ENCODE measurements at regions not wholly inside any gene's neighbourhood (a gene's known extent, or its start where the extent isn't known, plus 50 kb on each side); places are given as distances from the start of the nearest gene placed in this dataset.

DNA sequence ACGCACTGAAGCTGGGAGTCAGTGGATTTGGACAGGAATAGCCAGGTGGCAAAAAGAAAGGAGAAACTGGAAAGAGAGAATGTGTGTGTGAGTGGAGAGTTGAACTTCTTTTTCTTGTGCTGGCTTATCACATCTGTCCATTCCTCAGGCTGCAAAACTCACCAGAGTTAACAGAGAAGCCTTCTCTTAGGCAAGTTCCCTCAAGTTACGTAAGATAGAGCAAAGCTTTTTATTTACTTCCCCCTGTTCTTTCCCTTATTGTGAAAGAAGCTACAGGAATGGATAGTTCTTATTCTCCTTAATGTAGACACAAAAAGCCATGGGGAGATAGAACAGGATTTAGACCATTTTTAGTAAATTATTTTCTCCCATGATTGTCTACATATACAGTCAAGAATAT, 188.6 kb downstream of the BMP2 start:
- no peak for DNase-seq (ENCODE audit: low spot score)

- no peak for DNase-seq (ENCODE audit: low spot score)
Measured at GRCh38 chr20:6956574-6956973, 189.1 kb downstream of the BMP2 start.

GRCh38 chr20:6959900-6960312, 192.4 kb downstream of the BMP2 start:
- no peak for DNase-seq (ENCODE audit: low spot score)

- DNase-seq (ENCODE audit: low spot score): no peak
Measured at GRCh38 chr20:6966721-6967120, 199.2 kb downstream of the BMP2 start.

GRCh38 chr20:6974838-6975237, 207.4 kb downstream of the BMP2 start:
- no peak for DNase-seq (ENCODE audit: low spot score)

DNA sequence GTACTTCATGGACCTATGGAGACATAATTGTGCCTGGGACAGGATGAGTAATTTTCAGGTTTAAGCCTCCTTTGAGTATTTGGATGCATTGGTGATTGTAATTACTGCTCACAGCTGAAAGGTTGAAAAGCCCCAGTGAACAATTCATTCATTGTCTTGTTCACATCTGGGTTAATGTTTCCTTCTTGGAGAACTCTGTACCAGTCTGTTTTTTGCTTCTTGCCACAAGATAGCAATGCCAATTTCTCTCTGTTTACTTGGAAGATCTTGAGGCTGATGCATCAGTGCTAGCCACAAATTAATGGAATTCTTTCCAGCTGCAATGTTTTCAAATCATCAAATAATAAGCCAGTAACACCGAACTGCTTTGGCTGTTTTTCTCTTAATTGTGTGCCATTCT, 207.8 kb downstream of the BMP2 start:
- no peak for DNase-seq (ENCODE audit: low spot score)

- DNase-seq (ENCODE audit: low spot score): no peak
Measured at GRCh38 chr20:6976106-6976900, 208.8 kb downstream of the BMP2 start.

- no peak for DNase-seq (ENCODE audit: low spot score)
Measured at GRCh38 chr20:6979621-6980020, 212.1 kb downstream of the BMP2 start.

DNA sequence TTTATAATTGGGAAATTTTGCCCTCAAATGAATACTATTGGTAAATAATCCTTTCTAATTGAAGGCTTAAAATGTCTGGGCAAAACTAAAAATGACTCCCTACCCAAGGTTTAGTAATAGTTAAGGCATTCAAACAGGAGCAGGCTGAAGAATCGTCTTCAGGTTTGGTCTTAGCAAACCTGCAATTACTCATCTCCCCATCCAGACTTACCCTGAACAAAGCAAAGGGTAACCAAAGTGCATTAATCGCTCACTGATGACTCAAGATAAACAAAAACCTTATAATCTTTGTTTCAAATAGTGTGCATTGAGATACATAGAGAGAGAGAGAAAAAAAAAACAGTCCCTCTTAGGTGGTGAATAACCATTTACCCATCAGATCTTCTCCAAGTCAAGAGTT, 225.5 kb downstream of the BMP2 start:
- DNase-seq (ENCODE audit: low spot score): no peak

- DNase-seq (ENCODE audit: low spot score): no peak
Measured at GRCh38 chr20:6993511-6993910, 226.0 kb downstream of the BMP2 start.

- DNase-seq (ENCODE audit: low spot score): no peak
Measured at GRCh38 chr20:6994452-6994851, 227.0 kb downstream of the BMP2 start.

DNA sequence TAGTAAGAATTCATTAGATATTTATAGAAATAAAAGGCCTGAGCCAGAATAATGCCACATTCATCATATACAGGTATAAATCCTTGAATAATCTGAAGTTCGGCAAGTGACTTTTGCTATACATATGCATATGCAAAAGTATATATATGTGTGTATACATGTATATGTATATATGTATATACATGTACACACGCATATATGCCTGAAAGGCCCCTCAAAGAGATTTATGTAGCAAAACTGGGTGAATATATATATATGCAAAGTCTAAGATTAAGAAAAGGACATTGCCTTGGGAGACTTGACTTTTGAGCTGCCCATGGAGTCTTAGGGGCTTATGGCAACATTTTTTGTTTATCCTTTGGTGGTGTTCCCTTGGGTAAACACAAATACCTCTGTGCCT, 231.4 kb downstream of the BMP2 start:
- no peak for DNase-seq (ENCODE audit: low spot score)

- no peak for DNase-seq (ENCODE audit: low spot score)
Measured at GRCh38 chr20:6999381-6999780, 231.9 kb downstream of the BMP2 start.

GRCh38 chr20:7003598-7003997, 236.1 kb downstream of the BMP2 start:
- DNase-seq (ENCODE audit: low spot score): no peak

DNA sequence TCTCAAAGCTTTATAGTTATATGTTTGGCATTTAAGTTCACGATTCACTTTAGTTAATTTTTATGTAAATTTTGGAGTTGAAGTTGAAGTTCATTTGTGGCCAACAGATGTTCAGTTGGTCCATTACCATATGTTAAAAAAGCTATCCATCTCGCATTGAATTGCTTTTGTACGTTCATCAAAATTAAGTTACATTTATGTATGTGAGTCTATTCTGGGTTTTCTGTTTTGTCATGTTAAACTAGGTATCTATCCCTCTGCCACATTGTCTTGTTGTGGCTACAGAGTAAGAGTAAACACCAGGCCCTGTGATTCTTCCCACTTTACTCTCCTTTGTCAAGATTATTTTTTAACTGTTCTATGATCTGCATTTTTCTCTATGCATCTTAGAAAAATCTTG, 237.3 kb downstream of the BMP2 start:
- DNase-seq (ENCODE audit: low spot score): no peak

DNA sequence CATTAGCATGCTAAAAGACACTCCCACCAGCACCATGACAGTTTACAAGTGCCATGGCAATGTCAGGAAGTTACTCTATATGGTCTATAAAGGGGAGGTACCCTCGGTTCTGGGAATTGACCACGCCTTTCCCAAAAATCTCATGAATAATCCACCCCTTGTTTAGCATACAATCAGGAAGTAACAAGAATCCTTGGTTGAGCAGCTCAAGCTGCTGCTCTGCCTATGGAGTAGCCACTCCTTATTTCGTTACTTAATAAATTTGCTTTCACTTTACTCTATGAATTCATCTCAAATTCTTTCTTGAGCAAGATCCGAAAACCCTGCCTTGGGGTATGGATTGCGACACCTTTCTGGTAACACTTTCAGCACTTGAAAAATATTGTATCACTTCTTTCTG, 243.0 kb downstream of the BMP2 start:
- DNase-seq (ENCODE audit: low spot score): no peak

DNA sequence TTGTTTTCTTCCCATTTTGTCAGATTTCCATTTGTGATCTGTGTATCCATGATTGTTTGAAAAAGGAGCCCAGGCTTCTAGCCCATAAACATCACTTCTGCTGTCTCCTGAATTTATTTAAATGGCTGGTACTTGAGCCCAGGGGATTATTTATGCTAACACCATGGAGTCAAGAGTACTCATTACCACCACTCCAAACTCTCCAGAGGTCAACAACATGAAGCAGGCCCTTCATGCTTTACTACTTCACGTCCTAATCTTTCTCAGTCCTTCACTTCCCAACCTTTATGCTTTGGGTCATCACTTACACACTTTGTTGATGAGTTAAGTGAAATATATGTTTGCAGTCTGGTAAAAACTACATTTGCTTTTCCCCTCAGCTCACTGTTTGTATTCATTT, 247.8 kb downstream of the BMP2 start:
- DNase-seq (ENCODE audit: low spot score): no peak

DNA sequence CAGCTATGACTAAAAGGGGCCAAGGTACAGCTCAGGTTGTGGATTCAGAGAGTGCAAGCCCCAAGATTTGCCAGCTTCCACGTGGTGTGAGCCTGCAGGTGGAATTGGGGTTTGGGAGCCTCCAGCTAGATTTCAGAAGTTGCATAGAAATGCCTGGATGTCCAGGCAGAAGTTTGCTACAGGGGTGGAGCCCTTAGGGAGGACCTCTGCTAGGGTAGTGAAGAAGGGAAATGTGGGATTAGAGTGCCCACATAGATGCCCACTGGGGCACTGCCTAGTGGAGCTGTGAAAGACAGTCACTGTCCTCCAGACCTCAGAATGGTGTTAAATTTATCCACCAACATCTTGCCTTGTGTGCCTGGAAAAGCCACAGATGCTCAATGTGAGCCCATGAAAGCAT, 255.1 kb downstream of the BMP2 start:
- DNase-seq (ENCODE audit: low spot score): no peak

GRCh38 chr20:7025635-7026034, 258.1 kb downstream of the BMP2 start:
- no peak for DNase-seq (ENCODE audit: low spot score)

GRCh38 chr20:7029019-7029418, 261.5 kb downstream of the BMP2 start:
- DNase-seq (ENCODE audit: low spot score): no peak

GRCh38 chr20:7031222-7031621, 263.7 kb downstream of the BMP2 start:
- no peak for DNase-seq (ENCODE audit: low spot score)

DNA sequence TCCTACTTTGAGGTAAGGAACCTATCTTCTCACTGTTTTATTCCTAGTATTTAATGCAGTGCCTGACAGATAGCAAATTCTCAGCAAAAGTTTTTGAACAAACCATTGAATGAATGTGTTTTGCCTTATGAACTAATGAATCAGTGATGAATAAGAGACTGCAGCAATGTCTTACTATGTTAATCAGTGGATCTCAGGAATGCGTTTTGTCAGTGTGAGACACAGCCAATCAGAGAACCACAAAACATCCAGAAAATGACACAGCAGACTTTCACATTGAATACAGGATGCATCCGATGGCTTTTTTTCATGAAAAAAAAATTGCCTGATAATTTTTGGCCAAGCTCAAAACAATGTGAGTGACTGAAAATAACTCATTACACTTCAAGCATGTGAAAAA, 270.5 kb downstream of the BMP2 start:
- no peak for DNase-seq (ENCODE audit: low spot score)

- no peak for DNase-seq (ENCODE audit: low spot score)
Measured at GRCh38 chr20:7057611-7058010, 290.1 kb downstream of the BMP2 start.

GRCh38 chr20:7078804-7079203, 311.3 kb downstream of the BMP2 start:
- DNase-seq (ENCODE audit: low spot score): no peak
